Keratinocyte (primary cell): ENCODE measurements at regions not wholly inside any gene's neighbourhood (a gene's known extent, or its start where the extent isn't known, plus 50 kb on each side); places are given as distances from the start of the nearest gene placed in this dataset.

Source experiments
- DNase-seq: peaks from one replicate; pipeline ENCODE4 v3.0.0-alpha.2; 2011; ENCODE audit warnings: low read depth, missing footprints, low spot score
- FAIRE-seq: peaks from 2 replicates; lab custom pipeline; 2011; peaks lifted over from hg19 to GRCh38; lab: Jason Lieb, UNC
- H2AFZ ChIP-seq: 2 replicates; pipeline ENCODE4 v1.6.0; 2012; ENCODE audit warnings: low read length, control low read depth, inconsistent platforms; ENCODE audit not compliant: control insufficient read depth
- H3K27ac ChIP-seq: 2 replicates; pipeline ENCODE4 v1.5.1; 2011; ENCODE audit warnings: low read length; ENCODE audit not compliant: control insufficient read depth, insufficient read depth
- H3K27me3 ChIP-seq: 3 replicates; pipeline ENCODE4 v1.6.0; 2011; ENCODE audit warnings: low read length; ENCODE audit not compliant: control insufficient read depth, insufficient read depth; ENCODE audit errors: extremely low read depth
- H3K36me3 ChIP-seq, 2 experiments: 2 replicates in 1 of 2; 3 replicates in 1 of 2; pipeline ENCODE4 v1.5.1; 2011; ENCODE audit warnings: low read length in 2 of 2, mild to moderate bottlenecking in 1 of 2; ENCODE audit not compliant: control insufficient read depth in 2 of 2, insufficient read depth in 2 of 2; ENCODE audit errors: extremely low read depth in 1 of 2
- H3K4me1 ChIP-seq: 3 replicates; pipeline ENCODE4 v1.5.1; 2011; ENCODE audit warnings: low read length; ENCODE audit not compliant: control insufficient read depth, insufficient read depth; ENCODE audit errors: extremely low read depth
- H3K4me2 ChIP-seq: 3 replicates; pipeline ENCODE4 v1.6.0; 2011; ENCODE audit warnings: low read depth, low read length; ENCODE audit not compliant: control insufficient read depth, insufficient read depth; ENCODE audit errors: extremely low read depth
- H3K4me3 ChIP-seq, 3 experiments: fragments of 200-600 bp in 1 of 3; sonication (generic) in 1 of 3; 2 replicates in 2 of 3; 3 replicates in 1 of 3; pipeline ENCODE4 v1.5.1; 2011 to 2016; ENCODE audit warnings: low read length in 3 of 3, mild to moderate bottlenecking in 3 of 3, control low read depth in 2 of 3, inconsistent platforms in 1 of 3, low read depth in 1 of 3, mixed read lengths in 1 of 3, mixed run types in 1 of 3, moderate library complexity in 1 of 3; ENCODE audit not compliant: control insufficient read depth in 2 of 3, insufficient read depth in 2 of 3; ENCODE audit errors: extremely low read depth in 1 of 3
- H3K79me2 ChIP-seq: 2 replicates; pipeline ENCODE4 v1.6.0; 2012; ENCODE audit warnings: low read length; ENCODE audit not compliant: control insufficient read depth, insufficient read depth
- H3K9ac ChIP-seq: 3 replicates; pipeline ENCODE4 v1.6.0; 2011; ENCODE audit warnings: low read length; ENCODE audit not compliant: control insufficient read depth, insufficient read depth; ENCODE audit errors: extremely low read depth
- H3K9me1 ChIP-seq: 3 replicates; pipeline ENCODE4 v1.6.0; 2011; ENCODE audit warnings: low read length; ENCODE audit not compliant: control insufficient read depth, insufficient read depth; ENCODE audit errors: extremely low read depth
- H3K9me3 ChIP-seq: 2 replicates; pipeline ENCODE4 v1.5.1; 2012; ENCODE audit warnings: low read depth, low read length; ENCODE audit not compliant: control insufficient read depth
- H4K20me1 ChIP-seq: 3 replicates; pipeline ENCODE4 v1.6.0; 2011; ENCODE audit warnings: low read length; ENCODE audit not compliant: control insufficient read depth, insufficient read depth; ENCODE audit errors: extremely low read depth
- EZH2 ChIP-seq: IDR thresholded peaks from one replicate; pipeline ENCODE4 v1.6.1; 2012; ENCODE audit warnings: inconsistent platforms, mild to moderate bottlenecking, low read length, moderate library complexity
- dilution Hi-C: fragments of 300-500 bp; cut with MboI; formaldehyde crosslinking; loops from one replicate; pipeline ENCODE4 v1.7.0; 2020; ENCODE audit warnings: low sequenced_read_pairs; ENCODE audit not compliant: extremely low pct_ligation_motif_present
- TF ChIP-seq, protein P1 (sequence below), 3 experiments: IDR thresholded peaks in 1 of 3; conservative IDR thresholded peaks in 1 of 3; optimal IDR thresholded peaks in 1 of 3; 2 replicates in 2 of 3; 3 replicates in 1 of 3; pipeline versions ENCODE3 to v1.5.1; 2011; ENCODE audit warnings: low read length in 3 of 3, mild to moderate bottlenecking in 3 of 3, moderate library complexity in 2 of 3, control low read depth in 1 of 3, inconsistent platforms in 1 of 3; ENCODE audit not compliant: insufficient read depth in 2 of 3; ENCODE audit errors: extremely low read depth in 1 of 3

DNA sequence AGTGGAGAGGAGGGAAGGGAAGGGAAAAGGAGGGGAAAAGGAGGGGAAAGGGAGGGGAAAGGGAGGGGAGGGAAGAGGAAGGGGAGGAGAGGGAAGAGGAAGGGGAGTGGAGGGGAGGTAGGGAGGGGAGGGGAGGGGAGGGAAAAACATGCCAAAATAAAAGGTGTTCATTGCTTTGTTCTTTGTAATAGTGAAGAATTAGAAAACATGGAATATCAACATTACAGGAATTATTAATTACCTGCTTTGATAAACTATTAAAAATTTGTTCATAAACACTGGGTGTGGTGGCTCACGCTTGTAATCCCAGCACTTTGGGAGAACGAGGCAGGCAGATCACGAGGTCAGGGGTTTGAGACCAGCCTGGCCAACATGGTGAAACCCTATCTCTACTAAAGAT lies 579.2 kb downstream of the MED13L start:
- no peaks in the 10 kb centered on the region for H3K4me1 ChIP-seq
- H3K9ac ChIP-seq: no peak overlapping the region
- H3K27me3 ChIP-seq: no peaks in the 10 kb centered on the region
- DNase-seq: no peak
- no peak overlapping the region for H3K27ac ChIP-seq
- H3K9me3 ChIP-seq: no peaks in the 10 kb centered on the region
- H3K36me3 ChIP-seq: no peaks in the 10 kb centered on the region
- dilution Hi-C loops: no loop called here
- no peaks in the 10 kb centered on the region for H4K20me1 ChIP-seq
- no peak for TF ChIP-seq EZH2
- TF ChIP-seq, protein P1, sequence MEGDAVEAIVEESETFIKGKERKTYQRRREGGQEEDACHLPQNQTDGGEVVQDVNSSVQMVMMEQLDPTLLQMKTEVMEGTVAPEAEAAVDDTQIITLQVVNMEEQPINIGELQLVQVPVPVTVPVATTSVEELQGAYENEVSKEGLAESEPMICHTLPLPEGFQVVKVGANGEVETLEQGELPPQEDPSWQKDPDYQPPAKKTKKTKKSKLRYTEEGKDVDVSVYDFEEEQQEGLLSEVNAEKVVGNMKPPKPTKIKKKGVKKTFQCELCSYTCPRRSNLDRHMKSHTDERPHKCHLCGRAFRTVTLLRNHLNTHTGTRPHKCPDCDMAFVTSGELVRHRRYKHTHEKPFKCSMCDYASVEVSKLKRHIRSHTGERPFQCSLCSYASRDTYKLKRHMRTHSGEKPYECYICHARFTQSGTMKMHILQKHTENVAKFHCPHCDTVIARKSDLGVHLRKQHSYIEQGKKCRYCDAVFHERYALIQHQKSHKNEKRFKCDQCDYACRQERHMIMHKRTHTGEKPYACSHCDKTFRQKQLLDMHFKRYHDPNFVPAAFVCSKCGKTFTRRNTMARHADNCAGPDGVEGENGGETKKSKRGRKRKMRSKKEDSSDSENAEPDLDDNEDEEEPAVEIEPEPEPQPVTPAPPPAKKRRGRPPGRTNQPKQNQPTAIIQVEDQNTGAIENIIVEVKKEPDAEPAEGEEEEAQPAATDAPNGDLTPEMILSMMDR (optimal IDR thresholded peaks at IDR 0.05 in 1 of 3, IDR thresholded peaks at IDR 0.05 in 1 of 3, conservative IDR thresholded peaks at IDR 0.05 in 1 of 3; ENCODE audit: extremely low read depth in 1 of 3, insufficient read depth in 2 of 3, low read length in 3 of 3): no peak
- FAIRE-seq: no peak
- H3K9me1 ChIP-seq: no peaks in the 10 kb centered on the region
- H3K4me3 ChIP-seq: no peak overlapping the region
- no peak overlapping the region for H2AFZ ChIP-seq
- H3K4me2 ChIP-seq: no peak overlapping the region
- H3K79me2 ChIP-seq: no peaks in the 10 kb centered on the region

DNA sequence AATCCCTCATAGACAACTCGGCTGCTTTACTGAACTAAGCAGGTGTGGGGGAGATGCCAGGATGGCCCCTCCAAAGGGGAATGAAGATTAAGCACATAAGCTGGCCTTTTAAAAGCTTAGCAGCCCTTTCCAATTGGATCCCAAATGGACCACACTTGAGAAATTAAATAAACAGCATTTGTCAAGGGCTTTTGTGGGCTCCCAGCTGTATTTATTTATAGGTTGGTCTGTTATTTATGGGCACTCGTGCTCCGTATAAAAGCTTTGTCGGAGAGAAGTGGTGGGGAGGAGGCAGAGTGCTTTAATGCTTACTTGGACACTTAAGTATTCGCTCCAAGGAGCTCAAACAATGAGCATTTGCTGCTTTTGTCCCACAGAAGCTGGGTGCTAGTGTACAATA lies 580.2 kb downstream of the MED13L start:
- FAIRE-seq (no peak), DNase-seq (no peak)
- TF ChIP-seq EZH2: no peak
- TF ChIP-seq, protein P1 (optimal IDR thresholded peaks at IDR 0.05 in 1 of 3, IDR thresholded peaks at IDR 0.05 in 1 of 3, conservative IDR thresholded peaks at IDR 0.05 in 1 of 3; ENCODE audit: extremely low read depth in 1 of 3, insufficient read depth in 2 of 3, low read length in 3 of 3): no peak

More for the DNA sequence above, 580.2 kb downstream of the MED13L start:
- H3K79me2 ChIP-seq: no peaks in the 10 kb centered on the region
- no peaks in the 10 kb centered on the region for H4K20me1 ChIP-seq
- dilution Hi-C loops: no loop called here
- no peaks in the 10 kb centered on the region for H3K36me3 ChIP-seq
- no peaks in the 10 kb centered on the region for H3K27me3 ChIP-seq
- H3K4me3 ChIP-seq: no peak overlapping the region
- no peak overlapping the region for H3K9ac ChIP-seq
- H3K4me2 ChIP-seq: no peak overlapping the region
- H3K4me1 ChIP-seq: no peaks in the 10 kb centered on the region
- H3K9me1 ChIP-seq: no peaks in the 10 kb centered on the region
- no peak overlapping the region for H2AFZ ChIP-seq
- no peak overlapping the region for H3K27ac ChIP-seq
- H3K9me3 ChIP-seq: no peaks in the 10 kb centered on the region
